AG10803 (cell line): ENCODE measurements at regions not wholly inside any gene's neighbourhood (a gene's known extent, or its start where the extent isn't known, plus 50 kb on each side); places are given as distances from the start of the nearest gene placed in this dataset.

Experiments used
- DNase-seq: peaks from one replicate; pipeline ENCODE4 v3.0.0; 2010; ENCODE audit warnings: low read depth
- H3K4me3 ChIP-seq: 2 replicates; pipeline ENCODE4 v1.5.1; 2011; ENCODE audit warnings: mild to moderate bottlenecking, low read length, control low read depth
- TF ChIP-seq, protein P1 (sequence below): conservative IDR thresholded peaks from 2 replicates; pipeline ENCODE4 v1.5.1; 2011; ENCODE audit warnings: mild to moderate bottlenecking, low read length, control low read depth, inconsistent platforms

- no peak for DNase-seq
- H3K4me3 ChIP-seq, result no peak overlapping the region
- TF ChIP-seq, protein P1, sequence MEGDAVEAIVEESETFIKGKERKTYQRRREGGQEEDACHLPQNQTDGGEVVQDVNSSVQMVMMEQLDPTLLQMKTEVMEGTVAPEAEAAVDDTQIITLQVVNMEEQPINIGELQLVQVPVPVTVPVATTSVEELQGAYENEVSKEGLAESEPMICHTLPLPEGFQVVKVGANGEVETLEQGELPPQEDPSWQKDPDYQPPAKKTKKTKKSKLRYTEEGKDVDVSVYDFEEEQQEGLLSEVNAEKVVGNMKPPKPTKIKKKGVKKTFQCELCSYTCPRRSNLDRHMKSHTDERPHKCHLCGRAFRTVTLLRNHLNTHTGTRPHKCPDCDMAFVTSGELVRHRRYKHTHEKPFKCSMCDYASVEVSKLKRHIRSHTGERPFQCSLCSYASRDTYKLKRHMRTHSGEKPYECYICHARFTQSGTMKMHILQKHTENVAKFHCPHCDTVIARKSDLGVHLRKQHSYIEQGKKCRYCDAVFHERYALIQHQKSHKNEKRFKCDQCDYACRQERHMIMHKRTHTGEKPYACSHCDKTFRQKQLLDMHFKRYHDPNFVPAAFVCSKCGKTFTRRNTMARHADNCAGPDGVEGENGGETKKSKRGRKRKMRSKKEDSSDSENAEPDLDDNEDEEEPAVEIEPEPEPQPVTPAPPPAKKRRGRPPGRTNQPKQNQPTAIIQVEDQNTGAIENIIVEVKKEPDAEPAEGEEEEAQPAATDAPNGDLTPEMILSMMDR, result no peak
These were observed 921.7 kb upstream of the EPHA5 start for GRCh38 chr4:66591968-66592367.

DNA sequence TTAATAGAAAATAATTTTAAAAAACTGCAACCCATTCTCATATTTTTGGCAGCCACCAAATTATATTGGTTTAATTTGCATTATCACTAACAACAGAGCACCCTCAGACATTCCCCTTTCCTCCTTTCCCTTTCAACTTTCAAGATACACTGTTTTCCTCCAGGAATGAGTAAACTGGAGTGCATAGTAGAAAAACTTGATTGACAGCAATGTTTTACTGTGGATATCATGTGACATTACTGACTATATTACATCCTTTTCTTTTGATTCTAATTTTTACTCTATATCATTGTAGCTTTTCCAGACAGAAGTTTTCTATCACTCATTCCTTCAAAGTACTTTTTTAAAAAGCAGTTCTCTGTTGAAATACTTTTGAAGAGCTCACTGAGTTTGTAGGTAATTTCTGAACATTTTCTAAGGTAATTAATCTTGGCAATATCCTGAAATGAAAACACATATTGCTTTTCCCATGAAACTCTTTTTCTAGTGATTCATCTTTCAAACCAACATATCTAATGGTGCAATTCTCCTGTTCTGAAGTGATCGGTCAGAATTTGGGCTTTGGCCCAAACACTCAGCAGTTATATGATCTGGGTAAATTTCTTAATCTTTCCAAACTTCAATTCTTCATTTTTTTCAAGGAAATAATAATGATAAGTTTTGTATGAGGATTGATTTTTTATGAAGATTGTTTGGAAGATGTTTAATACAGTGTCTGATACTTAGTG, 920.4 kb upstream of the EPHA5 start:
- no peak for DNase-seq
- TF ChIP-seq, protein P1, result no peak
- no peak overlapping the region for H3K4me3 ChIP-seq

DNA sequence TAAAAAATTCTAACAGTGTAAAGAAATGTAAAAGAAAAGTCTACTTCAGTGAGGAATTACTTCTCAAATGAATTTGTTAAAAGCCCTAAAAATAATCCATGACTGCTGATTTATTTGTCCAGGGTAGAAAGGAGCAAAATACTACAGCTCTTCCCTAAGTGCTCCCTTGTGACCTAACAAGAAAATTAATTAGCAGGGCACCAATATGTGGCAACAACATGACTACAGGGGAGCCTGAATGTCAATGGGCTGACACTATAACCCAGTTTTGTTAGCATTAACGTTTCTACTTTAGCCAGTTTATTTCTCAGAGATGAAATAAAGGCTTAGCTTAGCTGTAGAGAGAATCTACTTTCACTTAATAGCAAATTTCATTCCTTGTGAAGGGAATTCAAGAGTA, 918.9 kb upstream of the EPHA5 start:
- TF ChIP-seq, protein P1, result no peak
- no peak for DNase-seq

DNA sequence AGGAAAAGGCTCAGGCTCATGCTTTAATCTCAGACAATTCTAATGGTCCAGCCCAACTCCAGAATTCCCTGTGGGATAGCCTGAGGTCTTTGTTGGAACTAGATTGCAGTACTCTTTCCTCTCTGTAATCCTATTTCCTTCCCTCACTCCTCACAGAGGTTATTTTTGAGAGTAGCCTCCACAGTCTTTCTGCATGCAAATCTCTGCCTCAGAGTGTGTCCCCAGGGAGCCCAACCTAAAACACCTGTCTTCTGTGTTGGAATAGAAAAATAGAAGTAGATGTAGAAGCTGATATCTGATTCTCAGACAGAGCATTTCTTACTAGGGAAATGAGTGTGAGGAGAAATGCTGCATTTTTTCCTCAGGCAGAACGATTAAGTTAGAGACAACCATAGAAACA, 915.5 kb upstream of the EPHA5 start:
- DNase-seq, result no peak
- TF ChIP-seq, protein P1, result no peak
- no peak overlapping the region for H3K4me3 ChIP-seq

More for the DNA sequence above, 918.9 kb upstream of the EPHA5 start:
- no peak overlapping the region for H3K4me3 ChIP-seq

DNA sequence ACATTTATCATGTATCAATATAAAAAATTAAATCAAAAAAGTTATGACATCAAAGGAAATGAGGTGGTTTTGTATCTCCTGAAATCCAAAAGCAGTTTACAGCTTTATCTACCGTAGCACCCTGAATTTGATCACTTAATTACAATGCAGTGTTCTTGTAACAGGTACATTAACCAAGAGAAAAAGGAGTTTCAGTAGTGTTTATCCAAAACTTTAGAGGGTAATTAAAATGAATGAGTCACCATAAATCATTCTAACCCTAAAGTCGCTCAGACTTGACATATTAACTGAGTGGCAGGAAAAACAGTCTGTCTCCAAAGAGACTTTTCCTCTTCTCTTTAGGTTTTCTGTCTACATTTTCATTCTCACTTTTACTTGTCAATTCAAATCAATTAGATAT, 907.6 kb upstream of the EPHA5 start:
- no peak for DNase-seq
- H3K4me3 ChIP-seq, result no peak overlapping the region
- TF ChIP-seq, protein P1, result no peak

GRCh38 chr4:66575008-66575696, 904.9 kb upstream of the EPHA5 start:
- no peak overlapping the region for H3K4me3 ChIP-seq
- TF ChIP-seq, protein P1, result no peak
- DNase-seq, result peak; percentile 20
